ENCODE measurements at regions not wholly inside any gene's neighbourhood (a gene's known extent, or its start where the extent isn't known, plus 50 kb on each side); places are given as distances from the start of the nearest gene placed in this dataset.
"Not testable (repeated sequence)": the region's sequence is repeated elsewhere in the genome, so short reads cannot be mapped to it uniquely, and the experiment has no call there.

DNA sequence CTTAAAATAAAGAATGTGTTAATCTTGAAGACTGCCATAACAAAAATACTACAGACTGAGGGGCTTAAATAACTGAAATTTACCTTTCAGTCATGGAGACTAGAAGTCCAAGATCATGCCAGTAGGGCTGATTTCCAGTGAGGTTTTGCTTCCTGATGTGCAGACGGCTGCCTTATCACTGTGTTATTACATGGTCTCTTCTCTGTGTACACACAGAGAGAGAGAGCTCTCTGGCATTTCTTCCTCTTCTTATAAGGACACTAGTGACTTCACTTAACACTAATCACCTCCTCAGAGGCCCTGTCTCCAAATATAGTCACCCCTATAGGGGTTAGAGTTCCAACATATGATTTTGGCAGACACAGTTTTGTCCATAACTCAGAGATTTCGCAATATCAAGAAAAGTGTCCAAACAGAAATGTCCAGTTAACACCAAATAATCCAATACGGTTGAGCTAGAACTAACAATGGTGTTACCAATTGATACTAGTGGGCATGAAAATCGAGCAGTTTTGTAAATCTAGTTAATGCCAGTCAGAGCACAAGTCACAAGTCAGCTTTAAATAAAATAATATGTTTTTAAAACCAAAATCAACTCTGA is 399.8 kb downstream of the ADCYAP1 start:
- DNase-seq = no peak

- no peak for DNase-seq
Observed at GRCh38 chr18:1306641-1307040, 402.0 kb downstream of the ADCYAP1 start.

DNA sequence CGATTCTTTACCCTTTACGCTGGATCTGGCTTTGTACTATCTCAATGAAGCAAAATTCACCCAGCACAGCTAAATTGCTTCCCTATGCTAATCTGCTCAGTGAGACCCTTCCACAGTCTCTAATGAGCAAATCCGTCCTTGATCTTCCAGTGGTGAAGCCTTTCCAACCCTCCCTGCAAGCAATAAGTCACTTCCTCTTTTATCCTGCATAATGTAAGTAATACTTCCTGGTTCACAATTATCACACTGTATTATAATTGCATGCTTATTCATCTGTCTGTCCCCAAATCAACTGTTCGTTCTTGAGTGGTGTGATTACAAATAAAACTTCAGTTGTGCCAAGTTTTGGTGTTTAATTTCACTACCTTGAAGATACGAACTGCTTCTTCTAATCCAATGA is 404.0 kb downstream of the ADCYAP1 start:
- DNase-seq = no peak

DNA sequence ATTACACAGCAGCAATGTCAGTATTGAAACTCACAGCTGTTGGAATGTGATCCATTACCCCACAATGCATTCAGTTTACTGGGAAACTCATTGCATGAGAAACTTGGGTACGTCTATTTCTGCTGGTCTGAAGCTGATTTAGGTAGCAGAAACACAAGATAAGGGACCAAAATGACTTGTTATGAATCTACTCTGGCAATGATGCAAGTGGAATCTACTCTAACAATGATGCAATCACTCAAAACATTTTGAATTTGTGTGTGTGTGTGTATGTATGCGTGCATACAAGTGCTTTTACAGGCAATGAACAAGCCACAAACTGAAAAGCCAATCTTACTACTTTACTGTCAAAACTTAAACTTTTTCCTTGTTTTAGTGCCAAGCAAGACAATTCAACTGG is 406.7 kb downstream of the ADCYAP1 start:
- DNase-seq = no peak

- not testable (repeated sequence) for DNase-seq
Observed at GRCh38 chr18:1335345-1335744, 430.7 kb downstream of the ADCYAP1 start.

DNA sequence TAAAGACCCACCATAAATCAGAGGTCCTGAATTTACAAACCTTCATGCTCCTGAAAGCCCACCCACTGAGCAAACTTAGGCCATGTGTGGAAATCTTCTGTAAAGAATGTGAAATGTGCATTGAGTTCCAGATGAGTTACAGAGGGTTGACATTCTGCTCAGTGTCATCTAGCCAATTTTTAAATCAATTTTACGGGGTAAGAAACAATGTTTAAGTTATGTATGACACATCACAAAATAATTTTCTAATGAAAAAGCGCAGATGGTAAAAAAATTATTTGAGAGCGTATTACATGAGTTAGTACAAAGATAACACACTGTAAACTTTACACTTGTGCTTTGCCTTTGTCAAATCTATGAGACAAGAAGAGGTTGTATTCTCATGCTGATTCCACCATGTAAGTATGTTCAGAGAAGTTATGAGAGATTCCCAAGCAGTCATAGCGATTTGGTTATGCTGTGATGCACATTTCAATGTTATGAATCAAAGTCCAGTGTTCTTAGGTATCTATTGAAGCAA is 446.3 kb downstream of the ADCYAP1 start:
- DNase-seq = no peak

- DNase-seq = no peak
Observed at GRCh38 chr18:1353025-1353424, 448.4 kb downstream of the ADCYAP1 start.

DNA sequence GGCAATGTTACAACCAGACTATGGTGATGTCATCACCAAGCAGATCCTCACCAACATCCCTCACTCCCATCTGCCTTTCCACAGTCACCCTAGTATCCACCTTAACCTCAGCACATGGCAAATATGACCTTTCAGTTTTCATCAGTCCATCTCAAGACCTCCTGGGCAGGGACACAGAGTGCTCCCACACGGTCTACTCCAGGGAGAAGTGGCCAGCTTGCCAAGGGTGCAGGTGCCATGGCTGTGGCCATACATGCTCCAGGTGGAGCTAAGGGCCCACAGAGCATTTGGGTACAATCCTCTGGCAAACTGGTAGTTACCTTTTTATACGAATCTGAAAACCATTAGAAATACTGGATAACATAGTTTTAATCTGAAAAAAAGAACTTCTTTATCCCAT is 453.1 kb downstream of the ADCYAP1 start:
- no peak for DNase-seq

DNA sequence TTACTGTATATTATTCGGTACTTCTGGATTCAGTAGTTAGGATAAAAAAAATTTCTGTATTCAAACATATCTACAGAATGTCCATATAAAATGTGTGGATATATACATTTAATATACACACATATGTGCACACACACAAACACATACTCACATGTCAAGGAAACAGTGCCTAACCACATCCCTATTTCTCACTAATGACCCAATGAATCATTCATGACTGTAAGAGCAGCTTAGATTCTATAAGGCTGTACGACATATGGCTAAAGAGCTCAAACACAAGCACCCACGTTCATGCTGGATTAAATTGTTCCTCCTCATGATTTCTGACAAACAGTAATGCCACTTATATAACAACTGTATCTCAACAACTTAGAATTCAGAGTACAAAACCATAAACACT is 457.3 kb downstream of the ADCYAP1 start:
- no peak for DNase-seq

GRCh38 chr18:1370552-1370951 is 465.9 kb downstream of the ADCYAP1 start:
- no peak for DNase-seq

GRCh38 chr18:1371724-1372123 is 467.1 kb downstream of the ADCYAP1 start:
- DNase-seq = no peak

DNA sequence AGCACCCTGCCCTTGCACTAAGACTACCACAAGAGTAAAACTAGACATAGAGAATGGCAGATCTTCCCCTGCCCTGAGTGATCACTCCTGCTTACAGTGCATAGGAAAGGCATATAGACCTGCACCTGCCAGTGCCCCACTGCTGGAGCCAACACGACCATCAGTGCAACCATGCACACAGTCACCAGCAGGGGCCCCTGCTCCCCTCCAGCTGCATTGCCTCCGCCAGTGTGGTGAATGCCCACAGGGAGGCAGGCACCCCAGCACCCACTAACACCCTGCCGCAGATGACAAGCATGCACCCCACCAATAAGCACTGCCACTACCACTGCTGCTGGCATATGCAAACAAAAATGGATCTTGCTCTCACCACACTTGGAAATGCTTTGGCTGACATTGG is 478.8 kb downstream of the ADCYAP1 start:
- no peak for DNase-seq

DNA sequence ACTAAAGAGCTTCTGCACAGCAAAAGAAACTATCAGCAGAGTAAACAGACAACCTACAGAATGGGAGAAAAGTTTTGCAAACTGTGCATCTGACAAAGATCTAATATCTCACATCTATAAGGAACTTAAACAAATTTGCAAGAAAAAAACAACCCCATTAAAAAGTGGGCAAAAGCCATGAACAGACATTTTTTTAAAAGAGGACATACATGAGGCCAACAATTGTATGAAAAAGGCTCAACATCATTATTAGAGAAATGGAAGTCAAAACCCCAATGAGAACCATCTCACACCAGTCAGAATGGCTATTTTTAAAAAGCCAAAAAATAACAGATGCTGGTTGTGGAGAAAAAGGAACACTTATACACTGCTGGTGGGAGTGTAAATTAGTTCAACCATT is 483.8 kb downstream of the ADCYAP1 start:
- DNase-seq = not testable (repeated sequence)

DNA sequence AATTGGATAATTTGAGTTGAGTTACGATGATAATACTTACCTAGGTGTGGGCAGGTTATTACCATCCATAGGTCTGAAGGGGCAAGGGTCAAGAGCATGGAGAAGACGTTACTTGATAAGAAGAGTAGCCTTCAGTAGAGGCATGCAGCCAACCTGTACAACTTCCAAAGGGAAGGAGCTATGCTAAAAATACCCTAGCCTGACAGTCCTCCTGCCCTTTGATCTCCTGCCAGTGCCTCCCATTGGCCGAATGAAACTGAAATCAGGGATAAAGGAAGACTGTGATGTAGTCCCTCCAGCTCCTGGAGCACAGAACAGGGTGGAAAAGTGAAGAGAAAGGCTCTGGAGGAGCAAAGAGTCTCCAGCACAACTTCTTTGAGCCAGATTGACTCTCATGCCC is 487.4 kb downstream of the ADCYAP1 start:
- no peak for DNase-seq

DNA sequence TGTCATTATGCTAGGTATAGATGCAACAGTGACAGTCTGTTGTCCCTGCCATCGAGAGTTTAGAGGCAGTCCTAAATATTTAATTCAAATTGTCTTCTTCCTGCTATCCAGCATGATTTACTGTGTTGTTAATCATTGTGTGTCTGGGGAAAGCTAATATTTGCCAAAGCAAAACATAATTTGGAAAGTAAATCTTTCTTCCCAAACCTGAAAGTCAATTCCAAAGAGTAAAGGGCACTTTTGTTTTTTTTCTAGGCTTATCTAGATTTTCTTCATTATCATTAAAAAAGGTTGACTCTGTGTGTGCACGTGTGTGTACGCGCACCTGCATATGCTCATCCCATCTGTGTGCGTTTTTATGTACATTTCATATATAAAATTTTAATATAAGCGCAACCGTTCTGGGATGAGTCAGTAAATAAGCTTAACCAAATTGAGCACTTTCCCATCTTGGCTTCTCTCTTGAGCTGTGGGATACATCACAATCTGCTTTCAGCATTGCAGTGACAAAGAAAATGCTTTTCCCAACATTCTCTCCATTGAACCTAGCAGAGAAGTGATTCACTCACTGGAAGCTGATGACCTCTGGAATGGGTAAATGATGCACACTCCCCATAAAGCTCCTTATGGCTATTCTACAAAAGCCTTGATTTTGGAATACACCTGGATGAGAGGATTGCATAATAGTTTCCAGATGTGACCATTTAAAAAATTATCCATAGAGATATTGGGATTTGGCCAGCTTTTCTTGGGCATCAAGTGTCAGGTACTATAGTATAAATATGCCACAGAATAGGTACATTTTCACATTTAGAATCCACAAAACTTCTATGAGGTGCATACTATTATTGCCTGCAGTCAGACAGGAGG is 488.4 kb downstream of the ADCYAP1 start:
- DNase-seq = no peak

DNA sequence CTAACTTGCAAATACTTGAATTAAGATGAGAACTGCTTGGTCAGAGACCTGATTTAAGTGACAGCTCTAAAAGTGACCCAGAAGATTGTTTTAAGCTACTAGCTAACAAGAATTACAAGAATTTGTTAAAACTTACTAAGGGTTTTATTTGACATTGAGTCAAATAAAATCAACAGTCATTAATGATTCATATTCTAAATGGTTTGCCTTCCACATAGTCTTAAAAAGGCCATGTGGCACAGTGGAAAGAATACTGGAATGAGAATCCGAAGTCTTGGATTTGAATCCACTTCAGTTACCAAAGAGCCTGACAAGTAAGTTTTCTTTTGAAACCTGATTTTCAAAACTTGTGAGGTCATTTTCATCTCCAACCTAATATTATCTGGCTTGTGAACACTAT is 489.3 kb downstream of the ADCYAP1 start:
- DNase-seq = no peak

DNA sequence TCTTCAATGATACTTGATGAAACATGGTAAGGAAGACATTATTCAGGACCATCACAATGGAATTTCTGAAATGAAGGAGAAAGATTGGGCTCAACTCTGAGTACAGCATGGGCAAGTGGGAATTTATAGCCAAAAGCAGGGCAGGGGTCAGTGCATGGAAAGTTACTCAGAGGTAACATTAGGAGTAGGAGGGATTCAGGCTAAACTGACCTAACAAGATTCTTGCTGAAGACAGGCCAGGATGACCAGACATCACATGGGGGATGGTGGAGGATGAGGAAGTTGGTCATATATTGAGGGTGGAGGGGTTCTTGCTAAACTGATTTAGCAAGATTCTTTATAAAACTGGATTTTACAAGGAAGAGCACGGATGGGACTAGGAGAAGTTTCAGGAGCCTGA is 489.8 kb downstream of the ADCYAP1 start:
- DNase-seq = no peak

- no peak for DNase-seq
Observed at GRCh38 chr18:1394966-1395365, 490.3 kb downstream of the ADCYAP1 start.

DNA sequence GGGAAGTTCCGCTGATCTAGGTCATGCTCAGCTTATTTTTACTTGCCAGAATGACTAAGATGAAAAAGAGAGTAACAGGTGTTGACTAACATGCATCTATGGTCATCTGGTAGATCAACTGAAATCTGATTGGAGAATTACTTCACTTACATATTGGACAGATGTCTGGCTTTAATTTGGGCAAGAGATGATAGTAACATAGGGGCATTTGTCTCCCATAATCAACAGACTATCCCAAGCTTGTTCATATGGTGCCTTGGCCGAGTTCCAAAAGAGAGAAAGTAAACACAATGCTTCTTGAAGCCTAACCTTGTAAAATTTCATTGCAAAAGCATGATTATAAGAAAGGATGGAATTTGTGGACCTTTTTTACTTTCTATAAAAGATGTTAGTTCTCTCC is 503.7 kb downstream of the ADCYAP1 start:
- DNase-seq = no peak

DNA sequence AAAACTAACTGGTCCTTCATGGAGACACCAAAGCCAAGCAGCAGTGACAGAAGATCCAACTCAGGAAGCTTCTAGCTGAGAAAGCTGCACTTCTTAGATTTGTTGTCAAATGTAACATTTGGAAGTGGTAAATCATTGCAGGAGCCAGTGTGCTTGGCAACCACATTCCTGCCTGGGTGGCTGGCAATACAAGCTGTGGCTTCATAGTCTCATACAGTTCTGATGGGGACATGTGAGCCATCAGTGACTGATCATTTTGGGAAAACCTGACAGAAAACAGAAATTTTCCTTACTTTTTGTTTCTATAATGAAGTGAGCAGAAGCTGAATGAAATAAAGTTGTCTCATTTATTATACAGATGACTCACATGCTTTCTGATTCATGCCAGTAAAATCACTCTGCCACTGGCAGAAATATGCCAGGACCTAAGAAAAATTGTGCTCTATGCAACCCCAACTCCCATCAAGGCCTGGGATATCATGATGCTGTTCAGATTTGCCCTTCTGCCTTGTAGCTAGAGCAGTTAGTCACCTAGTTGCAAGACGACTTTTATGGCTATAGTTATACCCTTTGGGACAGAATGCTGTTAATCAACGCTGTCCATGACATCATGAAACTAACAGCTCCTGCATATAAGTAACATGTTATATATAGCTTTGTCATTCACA is 508.1 kb downstream of the ADCYAP1 start:
- no peak for DNase-seq

DNA sequence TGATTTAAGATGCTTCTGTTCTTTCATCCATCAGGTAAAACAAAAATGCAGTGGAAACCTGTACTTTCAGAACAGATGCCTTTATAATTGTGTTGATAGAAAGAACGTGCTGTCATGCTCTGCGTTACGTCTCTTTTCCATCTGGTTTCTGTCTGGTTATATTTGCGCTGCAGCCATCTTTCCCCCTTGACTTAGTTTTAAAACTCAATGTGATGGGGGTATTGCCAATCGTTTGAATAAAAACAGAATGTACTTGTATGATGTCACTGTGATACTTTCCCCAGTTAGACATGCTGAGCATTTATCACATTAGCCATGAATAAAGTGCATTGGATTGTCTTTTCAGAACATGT is 508.6 kb downstream of the ADCYAP1 start:
- DNase-seq = no peak

DNA sequence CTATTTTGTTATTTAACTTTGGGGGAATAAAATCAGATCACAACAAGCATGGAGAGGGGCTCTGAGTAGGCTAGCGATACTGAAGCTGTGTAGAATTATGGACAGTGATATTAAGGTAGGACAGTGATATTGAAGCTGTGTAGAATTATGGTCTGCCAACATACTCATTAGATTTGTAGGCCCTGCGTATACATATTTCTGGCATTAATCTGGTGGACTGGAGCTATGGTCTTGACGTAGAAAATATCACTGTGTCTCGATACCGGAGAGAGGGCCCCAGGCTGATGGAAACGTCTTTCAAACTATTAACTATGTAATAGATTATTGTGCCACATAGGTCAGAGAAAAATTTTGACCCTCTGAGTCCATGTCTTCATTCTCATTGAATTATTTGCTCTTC is 511.4 kb downstream of the ADCYAP1 start:
- DNase-seq = no peak

DNA sequence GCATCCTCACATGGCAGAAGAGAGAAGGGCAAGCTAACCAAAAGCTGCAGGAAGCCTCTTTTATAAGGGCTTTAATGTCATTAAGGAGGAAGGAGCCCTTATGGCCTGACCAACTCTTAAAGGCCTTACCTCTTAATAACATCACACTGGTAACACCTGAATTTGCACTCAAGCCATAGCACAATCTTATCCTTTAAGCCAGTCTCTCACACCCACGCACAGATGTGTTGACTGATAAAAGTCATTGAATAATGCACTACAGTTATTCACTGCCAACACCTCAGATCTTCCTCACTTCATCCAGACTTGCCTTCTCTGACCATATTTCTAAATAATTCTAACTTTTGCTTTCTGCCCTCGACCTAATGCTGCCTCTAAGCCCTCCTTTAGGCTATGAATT is 516.8 kb downstream of the ADCYAP1 start:
- DNase-seq = no peak

GRCh38 chr18:1422634-1423033 is 518.0 kb downstream of the ADCYAP1 start:
- DNase-seq = no peak
